BJ (cell line): ENCODE measurements at regions not wholly inside any gene's neighbourhood (a gene's known extent, or its start where the extent isn't known, plus 50 kb on each side); places are given as distances from the start of the nearest gene placed in this dataset.
"Not testable (repeated sequence)": the region's sequence is repeated elsewhere in the genome, so short reads cannot be mapped to it uniquely, and the experiment has no call there.

Experiments used
- CTCF ChIA-PET: fragments of 350-600 bp; formaldehyde crosslinking; extraction: SDS; loops from one replicate; lab custom pipeline; 2021; ENCODE audit warnings: antibody characterized with exemption, inconsistent platforms; lab: Yijun Ruan, JAX
- POLR2A ChIA-PET: fragments of 300-600 bp; sonication (Branson Sonifier 250); formaldehyde crosslinking; extraction: SDS; loops from one replicate; lab custom pipeline; 2021; ENCODE audit warnings: antibody characterized with exemption; lab: Charles Lee
- DNase-seq: peaks from one replicate; pipeline ENCODE4 v3.0.0-alpha.2; 2011; ENCODE audit warnings: low read depth
- H3K27me3 ChIP-seq: 2 replicates; pipeline ENCODE4 v1.6.0; 2011; ENCODE audit warnings: low read length; ENCODE audit not compliant: control insufficient read depth, insufficient read depth
- H3K36me3 ChIP-seq: 2 replicates; pipeline ENCODE4 v1.5.1; 2011; ENCODE audit warnings: low read length; ENCODE audit not compliant: control insufficient read depth, insufficient read depth
- H3K4me3 ChIP-seq: 2 replicates; pipeline ENCODE4 v1.5.1; 2011; ENCODE audit warnings: low read depth, mild to moderate bottlenecking, control low read depth, low read length
- CTCF ChIP-seq: IDR thresholded peaks from 2 replicates; pipeline ENCODE4 v1.5.1; 2011; ENCODE audit warnings: low read depth, mild to moderate bottlenecking, control low read depth, inconsistent platforms, low read length, moderate library complexity; ENCODE audit not compliant: insufficient read depth

DNA sequence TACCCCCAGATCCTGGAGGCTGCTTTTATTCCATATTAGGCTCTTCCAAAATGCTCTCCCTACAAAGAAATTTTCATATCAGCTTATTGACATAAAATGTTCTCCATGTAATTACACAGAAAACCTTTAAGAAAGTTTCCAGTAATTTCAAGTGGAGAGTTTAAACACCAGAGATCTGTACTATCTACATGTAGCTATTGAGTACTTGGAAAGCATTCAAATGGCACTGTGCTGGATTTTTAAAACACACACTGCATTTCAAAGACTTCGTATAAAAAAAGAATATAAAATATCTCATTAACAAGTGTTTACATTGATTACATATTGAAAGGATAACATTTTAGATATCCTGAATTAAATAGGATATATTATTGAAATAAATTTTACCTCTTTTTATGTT is 182.4 kb upstream of the ZNF521 start:
- no peak for TF ChIP-seq CTCF
- H3K27me3 ChIP-seq = no peaks in the 10 kb centered on the region
- H3K36me3 ChIP-seq = no peaks in the 10 kb centered on the region
- ChIA-PET CTCF (interaction anchor here (1.2 kb wide), 1 partner anchor 10 kb away, joined by 3 read pairs; no protein-coding TSS in a partner anchor), POLR2A (no interaction called here)
- DNase-seq = no peak
- H3K4me3 ChIP-seq = no peak overlapping the region

DNA sequence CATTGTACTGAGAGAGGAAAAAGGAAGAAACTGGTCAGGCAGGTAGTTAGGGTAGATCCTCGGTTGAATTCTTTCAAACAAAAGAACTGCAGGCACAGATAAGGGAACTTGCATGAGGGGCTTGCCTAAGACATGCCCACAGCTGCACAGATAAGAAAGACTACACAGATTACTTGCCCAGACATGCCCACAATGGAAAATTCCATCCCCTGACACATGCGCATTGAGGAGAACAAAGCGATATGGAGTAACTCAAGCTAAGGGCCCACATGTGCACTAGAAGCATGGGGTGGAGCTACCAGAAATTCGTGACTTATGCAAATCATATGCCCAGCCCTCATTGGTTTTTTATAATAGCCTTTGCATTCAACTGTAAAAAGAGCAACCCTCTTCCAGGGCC is 181.3 kb upstream of the ZNF521 start:
- H3K36me3 ChIP-seq = no peaks in the 10 kb centered on the region
- DNase-seq = no peak
- no peak for TF ChIP-seq CTCF
- ChIA-PET POLR2A (interaction anchor here (0.6 kb wide), 1 partner anchor 79 kb away, joined by 3 read pairs; no protein-coding TSS in a partner anchor), CTCF (interaction anchor here (1.2 kb wide), 1 partner anchor 11 kb away, joined by 3 read pairs; no protein-coding TSS in a partner anchor)
- no peaks in the 10 kb centered on the region for H3K27me3 ChIP-seq
- H3K4me3 ChIP-seq = no peak overlapping the region

GRCh38 chr18:25531207-25531606 is 179.2 kb upstream of the ZNF521 start:
- TF ChIP-seq CTCF = no peak
- POLR2A ChIA-PET = no interaction called here

DNA sequence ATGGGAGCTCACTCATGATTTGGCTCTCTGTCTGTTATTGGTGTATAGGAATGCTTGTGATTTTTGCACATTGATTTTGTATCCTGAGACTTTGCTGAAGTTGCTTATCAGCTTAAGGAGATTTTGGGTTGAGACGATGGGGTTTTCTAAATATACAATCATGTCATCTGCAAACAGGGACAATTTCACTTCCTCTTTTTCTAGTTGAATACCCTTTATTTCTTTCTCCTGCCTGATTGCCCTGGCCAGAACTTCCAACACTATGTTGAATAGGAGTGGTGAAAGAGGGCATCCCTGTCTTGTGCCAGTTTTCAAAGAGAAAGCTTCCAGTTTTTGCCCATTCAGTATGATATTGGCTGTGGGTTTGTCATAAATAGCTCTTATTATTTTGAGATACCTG is 173.8 kb upstream of the ZNF521 start:
- POLR2A ChIA-PET, DNase-seq, H3K4me3 ChIP-seq, H3K36me3 ChIP-seq, H3K27me3 ChIP-seq, CTCF ChIA-PET: not testable (repeated sequence)

More at GRCh38 chr18:25531207-25531606, 179.2 kb upstream of the ZNF521 start:
- H3K4me3 ChIP-seq = no peak overlapping the region
- no peak for DNase-seq
- H3K36me3 ChIP-seq = no peaks in the 10 kb centered on the region
- H3K27me3 ChIP-seq = no peaks in the 10 kb centered on the region
- CTCF ChIA-PET = no interaction called here

- ChIA-PET CTCF (no interaction called here), POLR2A (no interaction called here)
Measured at GRCh38 chr18:25518716-25519053, 166.7 kb upstream of the ZNF521 start.

More at GRCh38 chr18:25518716-25519053, 166.7 kb upstream of the ZNF521 start:
- TF ChIP-seq CTCF = no peak
- no peak overlapping the region for H3K4me3 ChIP-seq
- no peak for DNase-seq
- no peaks in the 10 kb centered on the region for H3K36me3 ChIP-seq
- no peaks in the 10 kb centered on the region for H3K27me3 ChIP-seq
